Cardiac septum (tissue), 1 donor: ENCODE measurements at regions not wholly inside any gene's neighbourhood (a gene's known extent, or its start where the extent isn't known, plus 50 kb on each side); places are given as distances from the start of the nearest gene placed in this dataset.
"Not testable (repeated sequence)": the region's sequence is repeated elsewhere in the genome, so short reads cannot be mapped to it uniquely, and the experiment has no call there.

Experiments used
- DNase-seq: peaks from one replicate; pipeline ENCODE4 v3.0.0-alpha.2; 2020; ENCODE audit warnings: low spot score
- intact Hi-C: fragments of 100-400 bp; cut with DNase I; formaldehyde crosslinking; loops from one replicate; pipeline ENCODE4 v1.14.0; 2022
- donor health status: DM: no; HTN: no; CAD: no.

GRCh38 chr13:18874875-18875789 is 306.5 kb downstream of the TUBA3C start:
- intact Hi-C loops, DNase-seq: not testable (repeated sequence)

- DNase-seq, intact Hi-C loops: not testable (repeated sequence)
Observed at GRCh38 chr13:18870557-18870956, 311.1 kb downstream of the TUBA3C start.

- DNase-seq, intact Hi-C loops: not testable (repeated sequence)
Observed at GRCh38 chr13:18869365-18869764, 312.3 kb downstream of the TUBA3C start.

- DNase-seq, intact Hi-C loops: not testable (repeated sequence)
Observed at GRCh38 chr13:18837986-18838629, 343.5 kb downstream of the TUBA3C start.

- intact Hi-C loops, DNase-seq: not testable (repeated sequence)
Observed at GRCh38 chr13:18837179-18837745, 344.4 kb downstream of the TUBA3C start.

GRCh38 chr13:18836371-18837178 is 345.0 kb downstream of the TUBA3C start:
- intact Hi-C loops, DNase-seq: not testable (repeated sequence)

GRCh38 chr13:18835754-18836153 is 345.9 kb downstream of the TUBA3C start:
- DNase-seq, intact Hi-C loops: not testable (repeated sequence)

GRCh38 chr13:18824678-18825077 is 356.9 kb downstream of the TUBA3C start:
- DNase-seq, intact Hi-C loops: not testable (repeated sequence)

- intact Hi-C loops, DNase-seq: not testable (repeated sequence)
Observed at GRCh38 chr13:18822655-18823639, 358.7 kb downstream of the TUBA3C start.

GRCh38 chr13:18773988-18774387 is 407.6 kb downstream of the TUBA3C start:
- intact Hi-C loops, result not testable (repeated sequence)

GRCh38 chr13:18741696-18742095 is 439.9 kb downstream of the TUBA3C start:
- intact Hi-C loops, DNase-seq: not testable (repeated sequence)

More at GRCh38 chr13:18773988-18774387, 407.6 kb downstream of the TUBA3C start:
- not testable (repeated sequence) for DNase-seq

- no peak for DNase-seq
- intact Hi-C loops, result no loop called here
Observed at GRCh38 chr13:18739310-18739709, 442.3 kb downstream of the TUBA3C start.

- intact Hi-C loops, DNase-seq: not testable (repeated sequence)
Observed at GRCh38 chr13:18738086-18738485, 443.5 kb downstream of the TUBA3C start.

- DNase-seq, intact Hi-C loops: not testable (repeated sequence)
Observed at GRCh38 chr13:18727138-18727537, 454.5 kb downstream of the TUBA3C start.

GRCh38 chr13:18726524-18726923 is 455.1 kb downstream of the TUBA3C start:
- intact Hi-C loops, DNase-seq: not testable (repeated sequence)

GRCh38 chr13:18725242-18725822 is 456.3 kb downstream of the TUBA3C start:
- intact Hi-C loops, DNase-seq: not testable (repeated sequence)

GRCh38 chr13:18714889-18715288 is 466.7 kb downstream of the TUBA3C start:
- intact Hi-C loops, result no loop called here
- DNase-seq, result no peak

GRCh38 chr13:18710673-18711072 is 471.0 kb downstream of the TUBA3C start:
- DNase-seq, intact Hi-C loops: not testable (repeated sequence)
